H9 (cell line): ENCODE measurements at regions not wholly inside any gene's neighbourhood (a gene's known extent, or its start where the extent isn't known, plus 50 kb on each side); places are given as distances from the start of the nearest gene placed in this dataset.

Experiments used
- DNase-seq: peaks from one replicate; pipeline ENCODE4 v3.0.0-alpha.2; 2017
- H2AFZ ChIP-seq: one replicate; pipeline ENCODE4 v1.6.1; 2013; ENCODE audit warnings: mild to moderate bottlenecking, low read length, control low read depth, moderate library complexity
- H2AK5ac ChIP-seq: 2 replicates; pipeline ENCODE4 v1.6.1; 2013; ENCODE audit warnings: low read length, control low read depth, mixed read lengths; ENCODE audit not compliant: insufficient read length
- H2BK120ac ChIP-seq: one replicate; pipeline ENCODE4 v1.6.1; 2013; ENCODE audit warnings: low read depth, mild to moderate bottlenecking, low read length, control low read depth, inconsistent platforms; ENCODE audit not compliant: poor library complexity, severe bottlenecking
- H2BK12ac ChIP-seq: 2 replicates; pipeline ENCODE4 v1.6.1; 2013; ENCODE audit warnings: low read length, control low read depth, mixed read lengths, low read depth; ENCODE audit not compliant: insufficient read length
- H2BK15ac ChIP-seq: 2 replicates; pipeline ENCODE4 v1.6.1; 2013; ENCODE audit warnings: low read depth, low read length, control low read depth
- H2BK20ac ChIP-seq: one replicate; pipeline ENCODE4 v1.6.1; 2013; ENCODE audit warnings: low read depth, mild to moderate bottlenecking, low read length, control low read depth, inconsistent platforms; ENCODE audit not compliant: poor library complexity, severe bottlenecking
- H2BK5ac ChIP-seq: 2 replicates; pipeline ENCODE4 v1.6.1; 2013; ENCODE audit warnings: low read length, control low read depth, mixed read lengths; ENCODE audit not compliant: insufficient read length
- H3K14ac ChIP-seq: 2 replicates; pipeline ENCODE4 v1.6.1; 2013; ENCODE audit warnings: low read length, control low read depth; ENCODE audit not compliant: insufficient read depth
- H3K18ac ChIP-seq: 2 replicates; pipeline ENCODE4 v1.6.1; 2013; ENCODE audit warnings: low read depth, mild to moderate bottlenecking, mixed read lengths, low read length, control low read depth; ENCODE audit not compliant: insufficient read length
- H3K23ac ChIP-seq: 2 replicates; pipeline ENCODE4 v1.6.1; 2013; ENCODE audit warnings: low read length, control low read depth, mixed read lengths, low read depth; ENCODE audit not compliant: insufficient read length
- H3K23me2 ChIP-seq: 2 replicates; pipeline ENCODE4 v1.6.1; 2013; ENCODE audit warnings: low read depth, mild to moderate bottlenecking, mixed read lengths, low read length, control low read depth; ENCODE audit not compliant: insufficient read length, poor library complexity, severe bottlenecking
- H3K27ac ChIP-seq: 2 replicates; pipeline ENCODE4 v1.5.1; 2013; ENCODE audit warnings: low read length, control low read depth, mixed read lengths, low read depth; ENCODE audit not compliant: insufficient read length
- H3K27me3 ChIP-seq: 2 replicates; pipeline ENCODE4 v1.6.1; 2013; ENCODE audit warnings: low read length, control low read depth, inconsistent platforms; ENCODE audit not compliant: insufficient read depth
- H3K4ac ChIP-seq: 2 replicates; pipeline ENCODE4 v1.6.1; 2013; ENCODE audit warnings: low read depth, mild to moderate bottlenecking, control low read depth, inconsistent platforms, low read length, moderate library complexity
- H3K4me1 ChIP-seq: 2 replicates; pipeline ENCODE4 v1.6.1; 2013; ENCODE audit warnings: low read length, control low read depth, inconsistent platforms; ENCODE audit not compliant: insufficient read depth
- H3K4me2 ChIP-seq: 2 replicates; pipeline ENCODE4 v1.6.1; 2013; ENCODE audit warnings: low read length, control low read depth, mixed read lengths; ENCODE audit not compliant: insufficient read length, insufficient read depth
- H3K56ac ChIP-seq: 2 replicates; pipeline ENCODE4 v1.6.1; 2013; ENCODE audit warnings: low read depth, mild to moderate bottlenecking, mixed read lengths, low read length, control low read depth; ENCODE audit not compliant: insufficient read length
- H3K79me1 ChIP-seq: 2 replicates; pipeline ENCODE4 v1.6.1; 2013; ENCODE audit warnings: low read depth, mild to moderate bottlenecking, moderate library complexity, low read length, control low read depth, inconsistent platforms; ENCODE audit not compliant: insufficient read depth, poor library complexity, severe bottlenecking
- H3K79me2 ChIP-seq: 2 replicates; pipeline ENCODE4 v1.6.1; 2013; ENCODE audit warnings: low read length, control low read depth, inconsistent platforms; ENCODE audit not compliant: insufficient read depth
- H3K9ac ChIP-seq: 2 replicates; pipeline ENCODE4 v1.6.1; 2013; ENCODE audit warnings: low read length, control low read depth, mixed read lengths; ENCODE audit not compliant: insufficient read length; ENCODE audit errors: extremely low read depth
- H3K9me3 ChIP-seq: one replicate; pipeline ENCODE4 v1.6.1; 2013; ENCODE audit warnings: low read depth, low read length, inconsistent platforms; ENCODE audit not compliant: control insufficient read depth
- H3T11ph ChIP-seq: one replicate; pipeline ENCODE4 v1.6.1; 2013; ENCODE audit warnings: mild to moderate bottlenecking, low read length, control low read depth, inconsistent platforms
- H4K20me1 ChIP-seq: one replicate; pipeline ENCODE4 v1.6.1; 2013; ENCODE audit not compliant: control insufficient read depth, insufficient read length, insufficient read depth
- H4K5ac ChIP-seq: 2 replicates; pipeline ENCODE4 v1.6.1; 2013; ENCODE audit warnings: low read depth, mild to moderate bottlenecking, mixed read lengths, low read length, control low read depth; ENCODE audit not compliant: insufficient read length
- H4K8ac ChIP-seq: replicated peaks from 2 replicates; pipeline ENCODE4 v1.6.1; 2013; ENCODE audit warnings: low read length, control low read depth, mixed read lengths, low read depth; ENCODE audit not compliant: insufficient read length
- H4K91ac ChIP-seq: 2 replicates; pipeline ENCODE4 v1.6.1; 2013; ENCODE audit warnings: low read depth, mild to moderate bottlenecking, moderate library complexity, mixed read lengths, low read length, control low read depth; ENCODE audit not compliant: insufficient read length
- H3K27ac Mint-ChIP-seq, 3 experiments: 2 replicates in 2 of 3; 3 replicates in 1 of 3; pipeline ENCODE4 v1.8.0; 2020 to 2021; ENCODE audit warnings: mixed read lengths in 3 of 3, mild to moderate bottlenecking in 1 of 3, moderate library complexity in 1 of 3
- H3K27me3 Mint-ChIP-seq: 2 replicates; pipeline ENCODE4 v1.8.0; 2021; ENCODE audit warnings: low read depth, mild to moderate bottlenecking, moderate library complexity, mixed read lengths
- H3K36me3 Mint-ChIP-seq, 3 experiments: 2 replicates in 2 of 3; 3 replicates in 1 of 3; pipeline ENCODE4 v1.8.0; 2020 to 2021; ENCODE audit warnings: low read depth in 3 of 3, mixed read lengths in 3 of 3; ENCODE audit not compliant: insufficient read depth in 1 of 3
- H3K4me1 Mint-ChIP-seq, 2 experiments: 2 replicates each; pipeline ENCODE4 v1.8.0; 2020; ENCODE audit warnings: mixed read lengths in 2 of 2
- H3K4me3 Mint-ChIP-seq, 2 experiments: 2 replicates in 1 of 2; 3 replicates in 1 of 2; pipeline ENCODE4 v1.8.0; 2020 to 2021; ENCODE audit warnings: mild to moderate bottlenecking in 2 of 2, mixed read lengths in 2 of 2, moderate library complexity in 1 of 2
- H3K9me3 Mint-ChIP-seq, 2 experiments: 2 replicates in 1 of 2; 3 replicates in 1 of 2; pipeline ENCODE4 v1.8.0; 2020; ENCODE audit warnings: mild to moderate bottlenecking in 2 of 2, mixed read lengths in 2 of 2, moderate library complexity in 1 of 2
- CTCF ChIP-seq: fragments of 200-600 bp; sonication (generic); conservative IDR thresholded peaks from 3 replicates; pipeline ENCODE4 v1.8.0; 2021; ENCODE audit warnings: antibody characterized with exemption, mild to moderate bottlenecking
- WGBS: extraction: QIAGEN DNeasy Blood & Tissue Kit; methylation state at CpG from one replicate; pipeline ENCODE4 v1.1.7; 2013; ENCODE audit warnings: missing lambda C conversion rate, low lambda C conversion rate, mixed read lengths; ENCODE audit not compliant: insufficient read length; ENCODE audit errors: extremely low coverage; 5-methylcytosine and 5-hydroxymethylcytosine counted together

GRCh38 chr12:82210882-82211281, 147.3 kb downstream of the CCDC59 start:
- no peaks in the 10 kb centered on the region for H3K4me1 Mint-ChIP-seq
- no peaks in the 10 kb centered on the region for H3K23me2 ChIP-seq
- H3K27ac ChIP-seq, result no peak overlapping the region
- H4K5ac ChIP-seq, result no peak overlapping the region
- no peak overlapping the region for H2BK5ac ChIP-seq
- H2BK20ac ChIP-seq, result no peak overlapping the region
- H3K9me3 Mint-ChIP-seq, result peaks cover 42 to 46% of the 10 kb centered on the region in 2 experiments
- H4K8ac ChIP-seq, result no peak overlapping the region
- H2AK5ac ChIP-seq, result no peak overlapping the region
- H3K4me1 ChIP-seq, result no peaks in the 10 kb centered on the region
- no peaks in the 10 kb centered on the region for H3K79me2 ChIP-seq
- H4K91ac ChIP-seq, result no peak overlapping the region
- no peak overlapping the region for H3T11ph ChIP-seq
- H3K18ac ChIP-seq, result no peak overlapping the region
- H2BK120ac ChIP-seq, result no peak overlapping the region
- no peak overlapping the region for H3K4ac ChIP-seq
- no peaks in the 10 kb centered on the region for H3K79me1 ChIP-seq
- no peaks in the 10 kb centered on the region for H4K20me1 ChIP-seq
- no peak overlapping the region for H3K4me3 Mint-ChIP-seq
- no peak overlapping the region for H3K23ac ChIP-seq
- H3K9ac ChIP-seq, result no peak overlapping the region
- H2BK15ac ChIP-seq, result no peak overlapping the region
- no peak overlapping the region for H2AFZ ChIP-seq
- no CpG with 5 or more reads among the region's 1 CpG for WGBS
- no peak overlapping the region for H3K27ac Mint-ChIP-seq
- H2BK12ac ChIP-seq, result no peak overlapping the region
- H3K9me3 ChIP-seq, result no peaks in the 10 kb centered on the region
- H3K56ac ChIP-seq, result no peak overlapping the region
- no peak overlapping the region for H3K14ac ChIP-seq
- no peaks in the 10 kb centered on the region for H3K27me3 Mint-ChIP-seq
- H3K27me3 ChIP-seq, result no peaks in the 10 kb centered on the region
- no peak for DNase-seq
- H3K36me3 Mint-ChIP-seq, result peaks cover 3 to 27% (median 12%) of the 10 kb centered on the region in 3 experiments; a peak in 6 of 7 replicates
- H3K4me2 ChIP-seq, result no peak overlapping the region
- no peak for TF ChIP-seq CTCF
